ENCODE measurements at regions not wholly inside any gene's neighbourhood (a gene's known extent, or its start where the extent isn't known, plus 50 kb on each side); places are given as distances from the start of the nearest gene placed in this dataset.
"Not testable (repeated sequence)": the region's sequence is repeated elsewhere in the genome, so short reads cannot be mapped to it uniquely, and the experiment has no call there.

- DNase-seq (ENCODE audit: low read depth, low spot score): no peak
Measured at GRCh38 chr6:27742833-27743573, 169.2 kb downstream of the OR2B2 start.

GRCh38 chr6:27739902-27740301 lies 172.3 kb downstream of the OR2B2 start:
- not testable (repeated sequence) for DNase-seq (ENCODE audit: low read depth, low spot score)

- DNase-seq (ENCODE audit: low read depth, low spot score): no peak
Measured at GRCh38 chr6:27736686-27737085, 175.5 kb downstream of the OR2B2 start.

GRCh38 chr6:27728442-27728841 lies 183.8 kb downstream of the OR2B2 start:
- no peak for DNase-seq (ENCODE audit: low read depth, low spot score)

GRCh38 chr6:27726619-27727023 lies 185.6 kb downstream of the OR2B2 start:
- DNase-seq (ENCODE audit: low read depth, low spot score): no peak

- no peak for DNase-seq (ENCODE audit: low read depth, low spot score)
Measured at GRCh38 chr6:27720607-27721580, 191.3 kb downstream of the OR2B2 start.

- not testable (repeated sequence) for DNase-seq (ENCODE audit: low read depth, low spot score)
Measured at GRCh38 chr6:27719039-27719438, 193.2 kb downstream of the OR2B2 start.

GRCh38 chr6:27706431-27706830 lies 205.8 kb downstream of the OR2B2 start:
- DNase-seq (ENCODE audit: low read depth, low spot score): no peak

GRCh38 chr6:27700337-27700736 lies 211.9 kb downstream of the OR2B2 start:
- no peak for DNase-seq (ENCODE audit: low read depth, low spot score)

GRCh38 chr6:27694547-27694874 lies 217.7 kb downstream of the OR2B2 start:
- DNase-seq (ENCODE audit: low read depth, low spot score): no peak

GRCh38 chr6:27693766-27694546 lies 218.2 kb downstream of the OR2B2 start:
- no peak for DNase-seq (ENCODE audit: low read depth, low spot score)

GRCh38 chr6:27692133-27692532 lies 219.2 kb upstream of the ZNF184 start:
- DNase-seq (ENCODE audit: low read depth, low spot score): not testable (repeated sequence)

GRCh38 chr6:27688014-27688586 lies 215.2 kb upstream of the ZNF184 start:
- peak; percentile 37 for DNase-seq (ENCODE audit: low read depth, low spot score)

- no peak for DNase-seq (ENCODE audit: low read depth, low spot score)
Measured at GRCh38 chr6:27687154-27688013, 214.5 kb upstream of the ZNF184 start.

GRCh38 chr6:27685279-27685678 lies 212.4 kb upstream of the ZNF184 start:
- DNase-seq (ENCODE audit: low read depth, low spot score): no peak

GRCh38 chr6:27684264-27685211 lies 211.6 kb upstream of the ZNF184 start:
- DNase-seq (ENCODE audit: low read depth, low spot score): no peak

GRCh38 chr6:27679964-27680694 lies 207.2 kb upstream of the ZNF184 start:
- DNase-seq (ENCODE audit: low read depth, low spot score): no peak

- DNase-seq (ENCODE audit: low read depth, low spot score): no peak
Measured at GRCh38 chr6:27679308-27679963, 206.5 kb upstream of the ZNF184 start.
